Posterior cingulate gyrus (tissue), 11 donors: ENCODE measurements at regions not wholly inside any gene's neighbourhood (a gene's known extent, or its start where the extent isn't known, plus 50 kb on each side); places are given as distances from the start of the nearest gene placed in this dataset.

Experiments
- DNase-seq, 10 donors: peaks; one replicate each; pipeline versions ENCODE4 v3.0.0 to v3.0.0-alpha.2; 2020 to 2021; ENCODE audit warnings: mixed read lengths in 3 of 10
- intact Hi-C: fragments of 100-400 bp; cut with DNase I; formaldehyde crosslinking; loops from one replicate; pipeline ENCODE4 v1.15.1; 2023

GRCh38 chr21:41598561-41599431 lies 90.8 kb upstream of the TMPRSS2 start:
- DNase-seq: no peak
- intact Hi-C loops: no loop called here

- intact Hi-C loops: no loop called here
- no peak for DNase-seq
Measured at GRCh38 chr21:41597811-41598231, 89.9 kb upstream of the TMPRSS2 start.

- no peak for DNase-seq
Measured at GRCh38 chr21:41597227-41597626, 89.3 kb upstream of the TMPRSS2 start.

GRCh38 chr21:41596241-41596925 lies 88.4 kb upstream of the TMPRSS2 start:
- intact Hi-C loops: no loop called here

More at GRCh38 chr21:41597227-41597626, 89.3 kb upstream of the TMPRSS2 start:
- intact Hi-C loops: no loop called here

GRCh38 chr21:41594268-41594667 lies 86.3 kb upstream of the TMPRSS2 start:
- DNase-seq: no peak
- intact Hi-C loops: no loop called here

More at GRCh38 chr21:41596241-41596925, 88.4 kb upstream of the TMPRSS2 start:
- peak in 1 of 10 donors; percentile 40 for DNase-seq

GRCh38 chr21:41593760-41594138 lies 85.8 kb upstream of the TMPRSS2 start:
- no peak for DNase-seq
- intact Hi-C loops: no loop called here

GRCh38 chr21:41593051-41593759 lies 85.2 kb upstream of the TMPRSS2 start:
- intact Hi-C loops: no loop called here
- DNase-seq: no peak

- intact Hi-C loops: no loop called here
- no peak for DNase-seq
Measured at GRCh38 chr21:41589620-41590175, 81.7 kb upstream of the TMPRSS2 start.

- DNase-seq: no peak
- intact Hi-C loops: no loop called here
Measured at GRCh38 chr21:41589131-41589530, 81.2 kb upstream of the TMPRSS2 start.

- DNase-seq: no peak
Measured at GRCh38 chr21:41585199-41585994, 77.4 kb upstream of the TMPRSS2 start.

GRCh38 chr21:41584603-41585176 lies 76.7 kb upstream of the TMPRSS2 start:
- intact Hi-C loops: no loop called here
- DNase-seq: no peak

More at GRCh38 chr21:41585199-41585994, 77.4 kb upstream of the TMPRSS2 start:
- intact Hi-C loops: no loop called here

GRCh38 chr21:41583274-41583790 lies 75.4 kb upstream of the TMPRSS2 start:
- DNase-seq: no peak
- intact Hi-C loops: no loop called here

GRCh38 chr21:41582866-41583265 lies 74.9 kb upstream of the TMPRSS2 start:
- no peak for DNase-seq
- intact Hi-C loops: no loop called here

GRCh38 chr21:41582298-41582840 lies 74.4 kb upstream of the TMPRSS2 start:
- intact Hi-C loops: no loop called here

GRCh38 chr21:41581592-41582228 lies 73.8 kb upstream of the TMPRSS2 start:
- intact Hi-C loops: no loop called here
- no peak for DNase-seq

More at GRCh38 chr21:41582298-41582840, 74.4 kb upstream of the TMPRSS2 start:
- no peak for DNase-seq

GRCh38 chr21:41580758-41581554 lies 73.0 kb upstream of the TMPRSS2 start:
- no peak for DNase-seq
- intact Hi-C loops: no loop called here

GRCh38 chr21:41579692-41580091 lies 71.7 kb upstream of the TMPRSS2 start:
- intact Hi-C loops: no loop called here
- no peak for DNase-seq

- intact Hi-C loops: no loop called here
- DNase-seq: no peak
Measured at GRCh38 chr21:41578716-41579115, 70.8 kb upstream of the TMPRSS2 start.
